SK-N-SH treated with all-trans-retinoic acid at 6 μM for 48 hours (cell line): ENCODE measurements at regions not wholly inside any gene's neighbourhood (a gene's known extent, or its start where the extent isn't known, plus 50 kb on each side); places are given as distances from the start of the nearest gene placed in this dataset.

Experiments
- ATAC-seq: fragments of 200-7000 bp; cut with Tn5 transposase; 3 replicates; pipeline ENCODE4 v1.9.1; 2020; ENCODE audit warnings: mild to moderate bottlenecking, moderate library complexity
- ARNTL ChIP-seq: fragments of 450-650 bp; formaldehyde crosslinking; IDR thresholded peaks from 2 replicates; pipeline ENCODE4 v1.5.0; 2020; ENCODE audit warnings: low read depth, mild to moderate bottlenecking, moderate library complexity, borderline replicate concordance
- BACH2 ChIP-seq: fragments of 250-450 bp; sonication (Bioruptor Pico); IDR thresholded peaks from 2 replicates; pipeline ENCODE4 v1.9.0; 2021; ENCODE audit warnings: mild to moderate bottlenecking, borderline replicate concordance
- CSDC2 ChIP-seq: fragments of 250-450 bp; sonication (Bioruptor Pico); IDR thresholded peaks from 2 replicates; pipeline ENCODE4 v1.5.0; 2020; ENCODE audit warnings: mild to moderate bottlenecking, moderate library complexity
- ISL1 ChIP-seq: fragments of 250-450 bp; sonication (Bioruptor Pico); IDR thresholded peaks from 2 replicates; pipeline ENCODE4 v2.1.2; 2022; ENCODE audit warnings: mild to moderate bottlenecking, moderate library complexity
- OSR1 ChIP-seq: fragments of 250-450 bp; sonication (Bioruptor Pico); IDR thresholded peaks from 2 replicates; pipeline ENCODE4 v1.8.0; 2022; ENCODE audit warnings: moderate library complexity, mild to moderate bottlenecking, inconsistent platforms
- RARB ChIP-seq: fragments of 250-450 bp; sonication (Bioruptor Pico); IDR thresholded peaks from 2 replicates; pipeline ENCODE4 v1.8.0; 2021; ENCODE audit warnings: mild to moderate bottlenecking, moderate library complexity
- SNAI2 ChIP-seq: fragments of 250-450 bp; sonication (Bioruptor Pico); IDR thresholded peaks from 2 replicates; pipeline ENCODE4 v1.5.0; 2020; ENCODE audit warnings: mild to moderate bottlenecking, moderate library complexity
- TCF4 ChIP-seq: fragments of 250-450 bp; sonication (Bioruptor Pico); IDR thresholded peaks from 2 replicates; pipeline ENCODE4 v1.8.0; 2021; ENCODE audit warnings: mild to moderate bottlenecking, moderate library complexity, borderline replicate concordance
- ZFP30 ChIP-seq: fragments of 450-650 bp; formaldehyde crosslinking; IDR thresholded peaks from 2 replicates; pipeline ENCODE4 v1.5.0; 2022; ENCODE audit warnings: mild to moderate bottlenecking, moderate library complexity
- ZNF565 ChIP-seq: fragments of 450-650 bp; formaldehyde crosslinking; conservative IDR thresholded peaks from 2 replicates; pipeline ENCODE4 v1.5.0; 2020; ENCODE audit warnings: low read depth, mild to moderate bottlenecking, moderate library complexity
- ZNF70 ChIP-seq: fragments of 450-650 bp; formaldehyde crosslinking; IDR thresholded peaks from 2 replicates; pipeline ENCODE4 v1.5.0; 2020; ENCODE audit warnings: mild to moderate bottlenecking, moderate library complexity
- TF ChIP-seq, protein P1 (sequence below): fragments of 250-450 bp; sonication (Bioruptor Pico); IDR thresholded peaks from 2 replicates; pipeline ENCODE4 v1.8.0; 2020; ENCODE audit warnings: mild to moderate bottlenecking, moderate library complexity, borderline replicate concordance
- TF ChIP-seq, protein P2 (sequence below): fragments of 250-450 bp; sonication (Bioruptor Pico); IDR thresholded peaks from 2 replicates; pipeline ENCODE4 v1.5.0; 2020; ENCODE audit warnings: mild to moderate bottlenecking, moderate library complexity
- TF ChIP-seq, protein P3 (sequence below): fragments of 250-450 bp; sonication (Bioruptor Pico); IDR thresholded peaks from 2 replicates; pipeline ENCODE4 v1.8.0; 2021; ENCODE audit warnings: low read depth, mild to moderate bottlenecking, moderate library complexity, borderline replicate concordance
- TF ChIP-seq, protein P4 (sequence below): fragments of 250-450 bp; sonication (Bioruptor Pico); IDR thresholded peaks from 2 replicates; pipeline ENCODE4 v1.5.1; 2020; ENCODE audit warnings: low read depth, mild to moderate bottlenecking, moderate library complexity
- TF ChIP-seq, protein P5 (sequence below): fragments of 250-450 bp; sonication (Bioruptor Pico); IDR thresholded peaks from 2 replicates; pipeline ENCODE4 v1.5.1; 2021; ENCODE audit warnings: mild to moderate bottlenecking, moderate library complexity

DNA sequence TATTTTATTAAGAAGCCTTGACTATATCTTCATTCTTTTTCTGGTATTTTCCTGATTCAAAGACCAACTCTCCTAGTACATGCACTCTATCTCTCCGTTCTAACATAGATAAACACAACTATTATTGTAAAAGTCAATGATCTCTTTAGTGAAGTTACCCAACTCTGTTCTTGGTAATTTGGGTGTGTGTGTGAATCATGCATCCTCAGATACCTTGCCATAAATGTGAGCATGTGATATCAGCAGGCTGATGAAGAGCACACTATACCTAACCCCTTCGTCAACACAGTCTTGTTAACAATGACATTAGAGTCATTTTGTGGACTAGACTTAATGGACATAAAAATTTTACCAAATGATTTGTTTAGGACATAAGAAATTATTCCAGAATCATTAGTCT is 1122.1 kb downstream of the XPNPEP1 start:
- no peak for ATAC-seq

DNA sequence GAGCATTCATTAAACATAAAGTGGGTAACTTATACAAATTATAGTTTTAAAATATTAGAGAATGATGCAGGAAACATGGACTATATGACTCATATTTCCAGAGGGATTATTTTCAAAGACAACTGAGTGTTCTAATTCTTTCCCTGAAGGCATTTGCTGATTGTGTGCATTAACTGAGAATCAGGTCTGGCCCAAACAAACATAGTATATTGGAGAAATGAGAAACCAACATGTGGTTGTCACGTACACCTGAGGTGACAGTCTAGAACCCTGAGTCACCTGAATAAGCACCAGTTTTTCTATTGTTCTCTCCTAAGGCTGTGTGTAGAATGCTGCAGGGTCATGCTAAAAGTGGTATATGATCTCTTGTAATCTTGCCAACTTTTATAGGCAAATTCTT is 1125.7 kb downstream of the XPNPEP1 start:
- TF ChIP-seq ZNF565 (CRISPR knock-in tag), result no peak
- TF ChIP-seq, protein P1, sequence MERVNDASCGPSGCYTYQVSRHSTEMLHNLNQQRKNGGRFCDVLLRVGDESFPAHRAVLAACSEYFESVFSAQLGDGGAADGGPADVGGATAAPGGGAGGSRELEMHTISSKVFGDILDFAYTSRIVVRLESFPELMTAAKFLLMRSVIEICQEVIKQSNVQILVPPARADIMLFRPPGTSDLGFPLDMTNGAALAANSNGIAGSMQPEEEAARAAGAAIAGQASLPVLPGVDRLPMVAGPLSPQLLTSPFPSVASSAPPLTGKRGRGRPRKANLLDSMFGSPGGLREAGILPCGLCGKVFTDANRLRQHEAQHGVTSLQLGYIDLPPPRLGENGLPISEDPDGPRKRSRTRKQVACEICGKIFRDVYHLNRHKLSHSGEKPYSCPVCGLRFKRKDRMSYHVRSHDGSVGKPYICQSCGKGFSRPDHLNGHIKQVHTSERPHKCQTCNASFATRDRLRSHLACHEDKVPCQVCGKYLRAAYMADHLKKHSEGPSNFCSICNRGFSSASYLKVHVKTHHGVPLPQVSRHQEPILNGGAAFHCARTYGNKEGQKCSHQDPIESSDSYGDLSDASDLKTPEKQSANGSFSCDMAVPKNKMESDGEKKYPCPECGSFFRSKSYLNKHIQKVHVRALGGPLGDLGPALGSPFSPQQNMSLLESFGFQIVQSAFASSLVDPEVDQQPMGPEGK (CRISPR knock-in tag), result no peak
- ATAC-seq, result no peak

More for the DNA sequence above, 1122.1 kb downstream of the XPNPEP1 start:
- no peak for TF ChIP-seq BACH2 (CRISPR knock-in tag)
- no peak for TF ChIP-seq SNAI2 (CRISPR knock-in tag)
- no peak for TF ChIP-seq ISL1 (CRISPR knock-in tag)
- no peak for TF ChIP-seq CSDC2 (CRISPR knock-in tag)
- no peak for TF ChIP-seq ARNTL (CRISPR knock-in tag)
- no peak for TF ChIP-seq OSR1 (CRISPR knock-in tag)
- no peak for TF ChIP-seq ZNF70 (CRISPR knock-in tag)
- TF ChIP-seq TCF4 (CRISPR knock-in tag), result no peak
- TF ChIP-seq RARB (CRISPR knock-in tag), result no peak
- TF ChIP-seq, protein P2, sequence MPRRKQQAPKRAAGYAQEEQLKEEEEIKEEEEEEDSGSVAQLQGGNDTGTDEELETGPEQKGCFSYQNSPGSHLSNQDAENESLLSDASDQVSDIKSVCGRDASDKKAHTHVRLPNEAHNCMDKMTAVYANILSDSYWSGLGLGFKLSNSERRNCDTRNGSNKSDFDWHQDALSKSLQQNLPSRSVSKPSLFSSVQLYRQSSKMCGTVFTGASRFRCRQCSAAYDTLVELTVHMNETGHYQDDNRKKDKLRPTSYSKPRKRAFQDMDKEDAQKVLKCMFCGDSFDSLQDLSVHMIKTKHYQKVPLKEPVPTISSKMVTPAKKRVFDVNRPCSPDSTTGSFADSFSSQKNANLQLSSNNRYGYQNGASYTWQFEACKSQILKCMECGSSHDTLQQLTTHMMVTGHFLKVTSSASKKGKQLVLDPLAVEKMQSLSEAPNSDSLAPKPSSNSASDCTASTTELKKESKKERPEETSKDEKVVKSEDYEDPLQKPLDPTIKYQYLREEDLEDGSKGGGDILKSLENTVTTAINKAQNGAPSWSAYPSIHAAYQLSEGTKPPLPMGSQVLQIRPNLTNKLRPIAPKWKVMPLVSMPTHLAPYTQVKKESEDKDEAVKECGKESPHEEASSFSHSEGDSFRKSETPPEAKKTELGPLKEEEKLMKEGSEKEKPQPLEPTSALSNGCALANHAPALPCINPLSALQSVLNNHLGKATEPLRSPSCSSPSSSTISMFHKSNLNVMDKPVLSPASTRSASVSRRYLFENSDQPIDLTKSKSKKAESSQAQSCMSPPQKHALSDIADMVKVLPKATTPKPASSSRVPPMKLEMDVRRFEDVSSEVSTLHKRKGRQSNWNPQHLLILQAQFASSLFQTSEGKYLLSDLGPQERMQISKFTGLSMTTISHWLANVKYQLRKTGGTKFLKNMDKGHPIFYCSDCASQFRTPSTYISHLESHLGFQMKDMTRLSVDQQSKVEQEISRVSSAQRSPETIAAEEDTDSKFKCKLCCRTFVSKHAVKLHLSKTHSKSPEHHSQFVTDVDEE, result no peak
- TF ChIP-seq, protein P3, sequence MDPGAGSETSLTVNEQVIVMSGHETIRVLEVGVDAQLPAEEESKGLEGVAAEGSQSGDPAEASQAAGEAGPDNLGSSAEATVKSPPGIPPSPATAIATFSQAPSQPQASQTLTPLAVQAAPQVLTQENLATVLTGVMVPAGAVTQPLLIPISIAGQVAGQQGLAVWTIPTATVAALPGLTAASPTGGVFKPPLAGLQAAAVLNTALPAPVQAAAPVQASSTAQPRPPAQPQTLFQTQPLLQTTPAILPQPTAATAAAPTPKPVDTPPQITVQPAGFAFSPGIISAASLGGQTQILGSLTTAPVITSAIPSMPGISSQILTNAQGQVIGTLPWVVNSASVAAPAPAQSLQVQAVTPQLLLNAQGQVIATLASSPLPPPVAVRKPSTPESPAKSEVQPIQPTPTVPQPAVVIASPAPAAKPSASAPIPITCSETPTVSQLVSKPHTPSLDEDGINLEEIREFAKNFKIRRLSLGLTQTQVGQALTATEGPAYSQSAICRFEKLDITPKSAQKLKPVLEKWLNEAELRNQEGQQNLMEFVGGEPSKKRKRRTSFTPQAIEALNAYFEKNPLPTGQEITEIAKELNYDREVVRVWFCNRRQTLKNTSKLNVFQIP (CRISPR knock-in tag), result no peak
- TF ChIP-seq, protein P4, sequence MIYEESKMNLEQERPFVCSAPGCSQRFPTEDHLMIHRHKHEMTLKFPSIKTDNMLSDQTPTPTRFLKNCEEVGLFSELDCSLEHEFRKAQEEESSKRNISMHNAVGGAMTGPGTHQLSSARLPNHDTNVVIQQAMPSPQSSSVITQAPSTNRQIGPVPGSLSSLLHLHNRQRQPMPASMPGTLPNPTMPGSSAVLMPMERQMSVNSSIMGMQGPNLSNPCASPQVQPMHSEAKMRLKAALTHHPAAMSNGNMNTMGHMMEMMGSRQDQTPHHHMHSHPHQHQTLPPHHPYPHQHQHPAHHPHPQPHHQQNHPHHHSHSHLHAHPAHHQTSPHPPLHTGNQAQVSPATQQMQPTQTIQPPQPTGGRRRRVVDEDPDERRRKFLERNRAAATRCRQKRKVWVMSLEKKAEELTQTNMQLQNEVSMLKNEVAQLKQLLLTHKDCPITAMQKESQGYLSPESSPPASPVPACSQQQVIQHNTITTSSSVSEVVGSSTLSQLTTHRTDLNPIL (CRISPR knock-in tag), result no peak

DNA sequence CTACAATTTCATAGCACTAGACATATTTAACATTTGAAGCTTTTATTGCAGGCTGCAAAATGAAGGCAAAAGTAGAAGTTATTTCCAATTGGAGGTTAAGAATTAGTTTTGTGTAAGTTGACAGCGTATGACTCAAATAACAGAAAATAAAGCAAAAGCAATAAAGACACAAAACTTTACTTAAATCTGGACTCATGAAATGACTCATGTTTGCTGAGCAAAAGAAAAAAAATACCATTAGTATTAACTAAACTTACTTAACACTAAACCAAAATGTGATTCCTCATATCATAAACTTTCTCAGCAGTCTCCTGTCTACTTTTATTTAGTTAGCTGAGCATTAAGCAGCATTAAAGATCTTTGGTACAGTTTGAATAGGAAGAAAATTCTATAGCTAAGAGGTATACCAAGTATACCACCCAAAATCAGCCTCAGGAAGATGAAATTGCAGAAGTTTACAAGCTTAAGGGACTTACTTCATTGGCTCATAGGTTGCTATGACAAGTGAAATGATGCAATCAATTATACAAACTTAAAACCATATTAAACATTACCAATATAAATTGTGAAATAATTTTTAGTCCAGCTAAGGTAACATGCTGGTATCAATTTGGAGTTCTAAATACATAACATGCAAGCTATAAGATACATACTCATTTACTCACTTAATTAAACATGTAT is 1131.4 kb downstream of the XPNPEP1 start:
- ATAC-seq, result no peak; the same call in 2 of the 3 replicates
- TF ChIP-seq, protein P4 (CRISPR knock-in tag), result no peak
- TF ChIP-seq, protein P1 (CRISPR knock-in tag), result no peak
- no peak for TF ChIP-seq CSDC2 (CRISPR knock-in tag)
- no peak for TF ChIP-seq ZNF70 (CRISPR knock-in tag)
- TF ChIP-seq ZFP30 (CRISPR knock-in tag), result no peak
- TF ChIP-seq SNAI2 (CRISPR knock-in tag), result no peak

DNA sequence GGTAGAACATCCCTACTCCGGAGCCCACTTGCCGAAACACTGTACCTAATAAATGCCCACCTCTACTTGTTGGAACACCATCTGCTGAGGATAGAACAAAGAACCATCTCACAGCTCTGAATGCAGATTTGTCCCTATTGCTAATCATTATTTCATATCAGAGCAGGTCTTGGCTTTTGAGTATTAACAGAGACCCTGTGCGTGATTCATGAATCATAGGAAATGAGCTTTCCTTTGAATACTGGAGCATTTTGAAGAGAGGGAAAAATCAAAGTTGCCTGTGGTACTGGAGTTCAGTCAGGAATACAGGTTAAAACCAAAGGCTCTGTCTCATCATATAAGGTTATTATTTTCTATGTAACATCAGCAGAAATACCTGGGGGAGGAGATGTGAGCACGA is 1132.3 kb downstream of the XPNPEP1 start:
- peak; percentile 48 for ATAC-seq
- TF ChIP-seq, protein P1 (CRISPR knock-in tag), result no peak
- TF ChIP-seq ZNF70 (CRISPR knock-in tag) (no peak), OSR1 (CRISPR knock-in tag) (no peak), RARB (CRISPR knock-in tag) (no peak), ISL1 (CRISPR knock-in tag) (no peak)
- TF ChIP-seq, protein P3 (CRISPR knock-in tag), result no peak
- TF ChIP-seq, protein P5, sequence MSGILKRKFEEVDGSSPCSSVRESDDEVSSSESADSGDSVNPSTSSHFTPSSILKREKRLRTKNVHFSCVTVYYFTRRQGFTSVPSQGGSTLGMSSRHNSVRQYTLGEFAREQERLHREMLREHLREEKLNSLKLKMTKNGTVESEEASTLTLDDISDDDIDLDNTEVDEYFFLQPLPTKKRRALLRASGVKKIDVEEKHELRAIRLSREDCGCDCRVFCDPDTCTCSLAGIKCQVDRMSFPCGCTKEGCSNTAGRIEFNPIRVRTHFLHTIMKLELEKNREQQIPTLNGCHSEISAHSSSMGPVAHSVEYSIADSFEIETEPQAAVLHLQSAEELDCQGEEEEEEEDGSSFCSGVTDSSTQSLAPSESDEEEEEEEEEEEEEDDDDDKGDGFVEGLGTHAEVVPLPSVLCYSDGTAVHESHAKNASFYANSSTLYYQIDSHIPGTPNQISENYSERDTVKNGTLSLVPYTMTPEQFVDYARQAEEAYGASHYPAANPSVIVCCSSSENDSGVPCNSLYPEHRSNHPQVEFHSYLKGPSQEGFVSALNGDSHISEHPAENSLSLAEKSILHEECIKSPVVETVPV (CRISPR knock-in tag), result no peak
- TF ChIP-seq, all 23 proteins: peak for 0
